ENCODE measurements at regions not wholly inside any gene's neighbourhood (a gene's known extent, or its start where the extent isn't known, plus 50 kb on each side); places are given as distances from the start of the nearest gene placed in this dataset.

DNA sequence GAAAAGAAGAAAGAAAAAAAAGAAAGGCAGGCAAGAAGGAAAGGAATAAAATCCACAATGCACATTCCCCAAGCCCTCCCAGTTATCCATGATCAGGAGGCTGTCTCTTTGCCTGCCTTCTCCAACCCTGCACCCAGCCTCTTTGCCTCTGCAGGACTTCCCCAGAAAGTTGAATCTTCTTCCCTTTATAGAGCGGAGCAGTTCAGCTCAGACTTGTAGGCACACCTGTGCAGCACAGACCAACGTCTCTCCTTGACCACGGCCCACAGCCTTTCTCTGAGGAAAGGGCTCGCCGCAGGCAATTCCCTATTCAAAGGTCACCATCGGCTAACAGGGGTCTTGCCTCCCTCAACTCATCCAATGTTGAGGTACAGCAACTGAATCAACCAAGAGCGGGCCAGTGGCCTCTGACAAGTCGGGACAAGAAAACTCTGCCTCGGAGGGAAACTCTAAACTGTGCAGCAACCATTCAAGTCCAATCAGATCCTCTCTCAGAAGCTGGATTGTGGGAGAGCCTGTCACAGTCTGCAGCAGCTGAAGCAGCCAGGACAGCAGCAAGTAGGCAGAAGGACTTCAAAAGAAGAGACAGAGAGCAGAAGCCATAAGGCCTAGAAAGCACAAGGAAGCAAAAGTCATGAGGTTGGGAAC is 529.2 kb upstream of the JARID2 start:
- Histone ChIP-seq H3K27ac (no peak overlapping the region), H3K4me3 (no peak overlapping the region), H3K36me3 (no peaks in the 10 kb centered on the region), H3K9me3 (no peaks in the 10 kb centered on the region), H3K27me3 (no peaks in the 10 kb centered on the region), H3K4me1 (peaks cover 4% of the 10 kb centered on the region)
- DNase-seq (ENCODE audit: extremely low spot score in 2 of 2), result no peak
- intact Hi-C loops (cut with DNase I), result no loop called here
- no peak for TF ChIP-seq POLR2AphosphoS5 (IDR thresholded peaks at IDR 0.05; ENCODE audit: insufficient read depth in 1 of 2, low read depth in 1 of 2)
- TF ChIP-seq POLR2A (IDR thresholded peaks at IDR 0.05), result no peak
- TF ChIP-seq, protein P1, sequence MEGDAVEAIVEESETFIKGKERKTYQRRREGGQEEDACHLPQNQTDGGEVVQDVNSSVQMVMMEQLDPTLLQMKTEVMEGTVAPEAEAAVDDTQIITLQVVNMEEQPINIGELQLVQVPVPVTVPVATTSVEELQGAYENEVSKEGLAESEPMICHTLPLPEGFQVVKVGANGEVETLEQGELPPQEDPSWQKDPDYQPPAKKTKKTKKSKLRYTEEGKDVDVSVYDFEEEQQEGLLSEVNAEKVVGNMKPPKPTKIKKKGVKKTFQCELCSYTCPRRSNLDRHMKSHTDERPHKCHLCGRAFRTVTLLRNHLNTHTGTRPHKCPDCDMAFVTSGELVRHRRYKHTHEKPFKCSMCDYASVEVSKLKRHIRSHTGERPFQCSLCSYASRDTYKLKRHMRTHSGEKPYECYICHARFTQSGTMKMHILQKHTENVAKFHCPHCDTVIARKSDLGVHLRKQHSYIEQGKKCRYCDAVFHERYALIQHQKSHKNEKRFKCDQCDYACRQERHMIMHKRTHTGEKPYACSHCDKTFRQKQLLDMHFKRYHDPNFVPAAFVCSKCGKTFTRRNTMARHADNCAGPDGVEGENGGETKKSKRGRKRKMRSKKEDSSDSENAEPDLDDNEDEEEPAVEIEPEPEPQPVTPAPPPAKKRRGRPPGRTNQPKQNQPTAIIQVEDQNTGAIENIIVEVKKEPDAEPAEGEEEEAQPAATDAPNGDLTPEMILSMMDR (IDR thresholded peaks at IDR 0.05), result no peak

DNA sequence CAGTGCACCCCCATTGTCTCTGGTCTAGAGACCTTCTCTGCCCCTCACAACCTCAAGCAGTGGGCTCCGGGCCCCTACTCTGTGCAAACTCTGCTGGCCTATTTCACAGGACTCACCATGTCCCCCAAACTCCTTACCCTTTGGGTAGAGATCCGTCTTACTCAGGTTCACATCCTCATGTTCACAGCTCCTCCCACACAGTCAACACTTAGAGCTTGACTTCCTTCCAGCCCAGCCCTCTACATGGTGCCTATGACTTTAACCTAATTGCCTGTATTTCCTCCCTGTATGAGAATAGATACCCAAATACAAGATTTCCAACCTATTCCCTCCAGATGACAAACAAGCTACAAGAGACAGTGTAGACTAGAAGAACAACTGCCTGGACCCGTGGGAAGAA is 528.6 kb upstream of the JARID2 start:
- Histone ChIP-seq H3K4me3 (no peak overlapping the region), H3K27ac (no peak overlapping the region), H3K36me3 (no peaks in the 10 kb centered on the region), H3K9me3 (no peaks in the 10 kb centered on the region), H3K4me1 (peaks cover 4% of the 10 kb centered on the region), H3K27me3 (no peaks in the 10 kb centered on the region)
- intact Hi-C loops (cut with DNase I), result no loop called here
- no peak for TF ChIP-seq POLR2A (IDR thresholded peaks at IDR 0.05)
- TF ChIP-seq, protein P1 (IDR thresholded peaks at IDR 0.05), result no peak
- TF ChIP-seq POLR2AphosphoS5 (IDR thresholded peaks at IDR 0.05; ENCODE audit: insufficient read depth in 1 of 2, low read depth in 1 of 2), result no peak
- DNase-seq (ENCODE audit: extremely low spot score in 2 of 2), result no peak

DNA sequence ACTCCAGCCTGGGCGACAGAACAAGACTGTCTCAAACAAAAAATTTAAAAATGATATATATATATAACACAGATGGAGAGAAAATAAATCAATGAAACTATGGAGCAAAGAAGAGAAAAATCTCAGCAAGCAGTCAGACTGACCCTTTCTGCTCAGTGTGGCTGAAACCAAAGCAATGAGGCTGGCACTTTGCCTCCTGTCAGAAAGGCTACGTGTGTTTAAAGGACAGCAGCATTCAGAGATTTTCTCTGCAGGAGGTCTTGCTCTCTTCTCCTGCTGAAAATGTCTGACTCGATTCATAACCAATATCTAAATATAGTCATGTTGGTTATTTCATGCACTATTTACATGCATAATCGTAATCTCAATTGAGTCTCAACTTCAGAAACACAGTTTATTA is 527.0 kb upstream of the JARID2 start:
- Histone ChIP-seq H3K4me1 (peaks cover 4% of the 10 kb centered on the region), H3K36me3 (no peaks in the 10 kb centered on the region), H3K4me3 (no peak overlapping the region), H3K27ac (no peak overlapping the region), H3K27me3 (no peaks in the 10 kb centered on the region), H3K9me3 (no peaks in the 10 kb centered on the region)
- DNase-seq (ENCODE audit: extremely low spot score in 2 of 2), result no peak
- no peak for TF ChIP-seq POLR2AphosphoS5 (IDR thresholded peaks at IDR 0.05; ENCODE audit: insufficient read depth in 1 of 2, low read depth in 1 of 2)
- no peak for TF ChIP-seq POLR2A (IDR thresholded peaks at IDR 0.05)
- TF ChIP-seq, protein P1 (IDR thresholded peaks at IDR 0.05), result no peak
- intact Hi-C loops (cut with DNase I), result no loop called here

DNA sequence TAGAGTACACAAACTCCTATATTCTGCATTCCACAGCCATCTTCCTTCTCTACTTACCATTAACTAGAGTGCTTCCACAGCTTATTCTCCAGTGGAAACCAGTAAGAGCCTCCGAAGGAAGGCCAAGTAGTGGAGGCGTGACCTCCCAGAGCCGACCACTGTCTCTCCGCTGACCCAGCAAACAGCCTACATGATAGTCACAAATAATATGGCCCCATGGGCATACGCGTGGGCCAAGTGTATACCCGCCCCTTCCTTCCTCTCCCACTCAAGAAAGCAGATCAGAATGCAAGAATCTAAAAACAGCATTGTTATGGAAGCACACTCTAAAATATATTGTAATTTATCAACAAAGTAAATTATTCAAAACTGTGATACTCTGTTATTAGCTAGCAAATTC is 526.6 kb upstream of the JARID2 start:
- DNase-seq (ENCODE audit: extremely low spot score in 2 of 2), result no peak
- peaks cover 4% of the 10 kb centered on the region for H3K4me1 ChIP-seq
- no peaks in the 10 kb centered on the region for H3K27me3 ChIP-seq
- no peak overlapping the region for H3K27ac ChIP-seq
- H3K36me3 ChIP-seq, result no peaks in the 10 kb centered on the region
- TF ChIP-seq POLR2AphosphoS5 (IDR thresholded peaks at IDR 0.05; ENCODE audit: insufficient read depth in 1 of 2, low read depth in 1 of 2), result no peak
- no peak for TF ChIP-seq POLR2A (IDR thresholded peaks at IDR 0.05)
- TF ChIP-seq, protein P1 (IDR thresholded peaks at IDR 0.05), result no peak
- no peaks in the 10 kb centered on the region for H3K9me3 ChIP-seq
- no peak overlapping the region for H3K4me3 ChIP-seq
- intact Hi-C loops (cut with DNase I), result no loop called here

DNA sequence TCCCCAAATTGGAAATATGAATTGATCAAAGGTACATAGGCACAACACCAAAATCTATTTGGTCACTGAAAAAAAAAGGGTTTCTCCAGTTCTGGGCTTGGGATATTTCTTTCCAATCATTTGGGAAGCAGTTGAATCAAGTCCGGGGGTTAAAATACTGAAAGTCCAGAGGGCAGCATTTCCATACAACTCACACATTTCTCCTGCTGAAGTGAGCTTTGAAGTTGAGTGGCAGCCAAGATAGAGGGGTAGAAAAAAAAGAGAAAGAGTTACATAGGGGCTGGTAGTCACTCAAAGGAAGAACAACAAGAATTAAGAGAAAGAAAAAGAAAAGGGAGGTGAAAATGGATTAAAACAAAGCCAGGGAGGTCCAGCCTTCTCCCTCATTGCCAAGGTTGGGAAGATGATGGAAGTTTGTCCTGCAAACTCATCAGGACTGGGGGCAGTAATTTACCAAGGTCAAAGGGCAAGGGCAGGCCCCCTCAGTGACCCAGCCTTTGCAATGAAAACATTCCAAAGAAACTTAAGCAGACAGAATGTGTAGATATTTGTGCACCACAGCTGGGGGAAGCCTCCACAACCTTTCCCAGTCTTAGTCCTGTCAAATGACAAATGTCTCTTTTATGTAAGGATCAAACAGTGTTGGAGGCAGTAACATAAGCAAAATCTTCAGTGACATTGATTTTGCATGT is 525.3 kb upstream of the JARID2 start:
- no peak for TF ChIP-seq POLR2AphosphoS5 (IDR thresholded peaks at IDR 0.05; ENCODE audit: insufficient read depth in 1 of 2, low read depth in 1 of 2)
- peaks cover 4% of the 10 kb centered on the region for H3K4me1 ChIP-seq
- H3K9me3 ChIP-seq, result no peaks in the 10 kb centered on the region
- H3K27me3 ChIP-seq, result no peaks in the 10 kb centered on the region
- no peak overlapping the region for H3K4me3 ChIP-seq
- intact Hi-C loops (cut with DNase I), result no loop called here
- H3K27ac ChIP-seq, result no peak overlapping the region
- no peak for DNase-seq (ENCODE audit: extremely low spot score in 2 of 2)
- H3K36me3 ChIP-seq, result no peaks in the 10 kb centered on the region
